ENCODE measurements at regions not wholly inside any gene's neighbourhood (a gene's known extent, or its start where the extent isn't known, plus 50 kb on each side); places are given as distances from the start of the nearest gene placed in this dataset.

- FAIRE-seq (no peak), DNase-seq (ENCODE audit: low spot score) (no peak)
Measured at GRCh38 chr9:29644514-29644913, 2071.2 kb upstream of the C9orf72 start.

- no peak for FAIRE-seq
- no peak for DNase-seq (ENCODE audit: low spot score)
Measured at GRCh38 chr9:29647451-29647850, 2074.2 kb upstream of the C9orf72 start.

DNA sequence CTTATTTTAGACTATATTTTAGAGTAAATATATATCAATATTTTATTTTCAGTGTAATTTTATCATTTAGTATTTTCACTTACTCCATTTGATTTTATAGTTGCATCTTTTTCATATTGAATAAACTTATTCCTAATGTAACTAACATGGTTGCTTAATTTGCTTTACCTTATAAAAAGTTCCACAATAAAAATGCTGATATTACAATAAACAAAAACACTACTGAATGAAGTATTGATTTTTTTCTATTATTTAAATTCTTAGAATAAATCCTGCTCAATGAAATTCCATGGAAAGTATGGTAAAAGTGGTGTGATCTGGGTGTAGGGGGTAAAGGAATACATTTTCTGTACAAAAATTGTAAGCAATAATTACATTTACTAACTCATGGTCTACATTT, 2074.9 kb upstream of the C9orf72 start:
- DNase-seq (ENCODE audit: low spot score) (no peak), FAIRE-seq (no peak)

- FAIRE-seq (no peak), DNase-seq (ENCODE audit: low spot score) (no peak)
Measured at GRCh38 chr9:29648601-29649000, 2075.3 kb upstream of the C9orf72 start.

DNA sequence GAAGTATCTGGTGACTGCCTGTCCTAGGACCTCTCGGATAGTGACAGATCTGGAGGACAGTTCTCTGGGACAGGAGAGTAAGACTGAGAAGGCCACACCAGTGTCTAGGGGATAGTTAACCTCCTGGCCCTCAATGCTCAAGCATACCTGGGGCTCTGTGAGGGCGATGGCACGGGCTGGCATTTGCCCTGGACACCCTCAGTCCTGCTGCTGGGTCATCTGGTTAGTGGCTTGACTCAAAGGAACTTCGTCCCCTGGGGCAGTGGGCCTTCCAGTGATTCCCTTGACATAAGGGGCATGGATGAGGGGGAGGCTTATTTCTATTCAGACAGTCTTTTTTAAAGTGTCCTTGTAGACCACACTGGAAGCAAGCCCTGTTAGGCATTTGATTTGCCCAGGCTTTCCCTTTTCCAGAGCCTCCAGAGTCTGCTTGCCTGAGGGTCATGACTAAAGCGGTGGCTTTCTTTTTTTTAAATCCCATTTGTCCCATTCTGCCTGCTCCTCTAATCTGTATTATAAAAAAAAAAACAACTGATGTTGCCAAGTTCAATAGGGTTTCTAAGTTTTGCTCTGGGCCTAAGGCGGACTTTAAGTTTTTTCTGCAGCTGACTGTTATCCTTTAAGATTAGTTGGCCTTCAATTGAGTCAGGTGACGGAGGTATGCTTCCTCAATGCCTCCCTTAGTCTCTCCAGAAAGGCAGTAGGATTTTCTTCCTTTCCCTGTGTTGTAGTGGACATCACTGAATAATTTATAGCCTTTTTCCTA, 2083.5 kb upstream of the C9orf72 start:
- DNase-seq (ENCODE audit: low spot score) (no peak), FAIRE-seq (no peak)

DNA sequence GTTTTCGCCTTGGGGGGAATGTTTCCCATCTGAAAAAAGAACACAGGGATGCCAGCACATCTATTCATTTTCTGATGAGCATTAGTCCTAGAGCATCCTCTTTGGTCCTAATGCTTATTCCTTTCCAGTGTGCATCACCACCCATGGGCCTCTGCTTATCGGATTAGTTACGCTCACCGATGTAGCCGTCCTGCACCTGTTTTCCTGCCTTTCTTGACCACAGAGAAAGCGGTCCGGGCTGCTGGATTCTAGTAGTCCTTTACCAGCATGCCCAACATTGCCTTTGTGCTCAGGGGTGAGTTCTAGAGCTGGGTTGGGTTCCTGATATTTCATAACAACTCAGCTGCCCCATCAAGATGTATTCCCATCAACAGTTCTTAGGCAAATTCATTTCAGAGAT, 2084.5 kb upstream of the C9orf72 start:
- FAIRE-seq (no peak), DNase-seq (ENCODE audit: low spot score) (no peak)

GRCh38 chr9:29659014-29659413, 2085.7 kb upstream of the C9orf72 start:
- DNase-seq (ENCODE audit: low spot score): no peak
- FAIRE-seq: no peak

DNA sequence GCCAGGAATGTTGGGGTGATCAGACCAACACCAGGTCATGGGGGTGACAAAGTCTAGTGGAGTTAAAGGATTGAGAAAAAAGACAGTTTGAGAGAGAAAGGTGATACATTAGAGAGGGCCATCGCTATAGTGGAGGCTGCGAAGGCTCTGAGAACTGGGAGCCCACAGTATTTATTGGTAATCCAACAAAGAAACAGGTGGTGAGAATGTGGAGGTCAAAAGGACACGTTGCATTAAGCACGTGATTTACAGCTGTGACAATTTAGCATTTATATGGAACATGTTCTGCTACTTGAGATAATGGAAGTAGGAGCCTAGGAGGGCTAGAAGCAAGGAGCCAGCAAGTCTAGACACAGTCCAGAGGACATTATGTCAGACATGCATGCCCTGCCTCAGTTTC, 2086.5 kb upstream of the C9orf72 start:
- no peak for DNase-seq (ENCODE audit: low spot score)
- FAIRE-seq: no peak

GRCh38 chr9:29668732-29669131, 2095.5 kb upstream of the C9orf72 start:
- no peak for DNase-seq (ENCODE audit: low spot score)
- no peak for FAIRE-seq

DNA sequence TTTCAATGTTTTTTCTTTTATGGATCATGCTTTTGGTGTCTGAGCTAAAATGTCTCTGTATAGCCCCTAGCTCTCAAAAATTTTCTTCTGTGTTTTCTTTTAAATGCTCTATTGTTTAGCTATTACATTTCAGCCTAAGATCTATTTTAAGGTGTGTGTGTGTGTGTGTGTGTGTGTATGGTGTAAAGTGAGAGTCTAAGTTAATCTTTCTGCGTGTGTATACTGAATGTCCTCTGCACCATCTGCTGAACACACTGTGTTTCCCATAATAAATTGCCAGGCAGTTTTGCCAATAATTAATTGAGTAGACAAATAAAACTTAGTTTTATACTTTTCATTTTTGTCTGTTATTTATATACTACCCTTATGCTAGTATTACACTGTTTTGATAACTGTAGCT, 2096.3 kb upstream of the C9orf72 start:
- FAIRE-seq (no peak), DNase-seq (ENCODE audit: low spot score) (no peak)

GRCh38 chr9:29685531-29685930, 2112.2 kb upstream of the C9orf72 start:
- DNase-seq (ENCODE audit: low spot score) (no peak), FAIRE-seq (no peak)

DNA sequence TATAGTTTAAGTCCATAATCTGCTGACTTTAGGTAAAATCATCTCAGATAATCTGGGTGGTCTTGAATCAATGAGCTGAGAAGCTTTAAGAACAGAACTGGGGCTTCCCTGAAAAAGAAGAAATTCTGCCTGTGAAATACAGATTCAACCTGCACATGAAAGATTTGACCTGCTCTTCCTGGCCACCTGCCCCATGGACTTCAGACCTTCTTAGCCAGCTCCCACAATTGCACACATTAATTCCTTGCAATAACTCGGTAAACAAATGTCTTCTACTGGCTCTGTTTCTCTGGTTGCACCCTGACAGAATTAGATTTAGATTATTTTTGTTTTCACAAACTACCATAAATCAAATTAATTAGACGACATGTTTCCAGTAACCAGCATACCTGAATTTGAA, 2117.9 kb upstream of the C9orf72 start:
- no peak for DNase-seq (ENCODE audit: low spot score)
- FAIRE-seq: no peak

DNA sequence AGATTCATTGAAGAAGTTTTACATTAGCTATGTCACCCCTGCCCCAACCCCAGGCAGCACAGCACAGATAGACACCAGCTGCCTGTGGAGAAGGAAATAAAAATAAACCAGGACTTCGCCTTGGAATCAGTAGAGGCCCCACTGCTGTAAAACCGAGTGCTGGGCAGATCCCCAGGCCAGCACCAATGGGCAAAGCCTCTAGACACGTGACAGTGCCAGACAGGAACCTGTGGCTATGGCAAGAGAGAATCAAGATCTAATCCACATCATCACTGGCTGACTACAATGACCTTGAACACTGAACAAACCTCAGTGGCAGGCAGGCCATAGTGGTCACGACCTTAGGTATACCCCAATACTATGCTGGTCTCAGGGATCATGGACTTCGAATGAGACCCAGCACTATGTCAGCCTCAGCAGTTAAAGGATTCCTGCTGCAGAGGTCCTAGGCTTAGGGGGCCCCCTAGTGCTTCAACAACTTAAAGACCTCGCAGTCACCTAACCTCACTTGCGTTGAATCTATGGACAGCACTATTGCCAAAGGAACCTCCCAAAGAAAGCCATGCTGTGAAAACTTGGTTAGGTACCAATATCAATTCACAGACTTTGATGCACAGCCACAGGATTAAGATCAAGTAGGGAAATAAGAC, 2118.6 kb upstream of the C9orf72 start:
- FAIRE-seq (peak; percentile 62), DNase-seq (ENCODE audit: low spot score) (peak; percentile 41)

DNA sequence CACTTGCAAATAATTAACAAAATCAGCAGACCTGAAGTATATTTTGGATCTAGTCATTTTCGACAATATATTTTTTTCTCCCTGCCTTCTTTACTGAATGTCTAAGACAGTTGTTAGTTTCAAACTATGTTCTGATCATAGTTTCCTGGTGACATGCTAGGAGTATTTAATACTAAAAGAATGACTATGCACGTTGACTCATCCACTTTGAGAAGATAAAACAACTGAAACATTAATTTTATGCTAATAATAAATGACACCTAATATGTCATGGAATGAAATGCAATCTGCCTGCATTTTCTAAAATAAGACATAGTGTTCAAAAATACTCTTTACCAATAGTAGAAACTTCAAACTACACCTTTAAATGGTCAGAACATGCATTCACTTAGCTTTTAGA, 2123.7 kb upstream of the C9orf72 start:
- no peak for DNase-seq (ENCODE audit: low spot score)
- FAIRE-seq: no peak

GRCh38 chr9:29701559-29701958, 2128.3 kb upstream of the C9orf72 start:
- DNase-seq (ENCODE audit: low spot score): no peak
- FAIRE-seq: no peak

- DNase-seq (ENCODE audit: low spot score): no peak
- FAIRE-seq: no peak
Measured at GRCh38 chr9:29701971-29702370, 2128.7 kb upstream of the C9orf72 start.

- DNase-seq (ENCODE audit: low spot score): no peak
- FAIRE-seq: no peak
Measured at GRCh38 chr9:29714860-29715259, 2141.6 kb upstream of the C9orf72 start.

DNA sequence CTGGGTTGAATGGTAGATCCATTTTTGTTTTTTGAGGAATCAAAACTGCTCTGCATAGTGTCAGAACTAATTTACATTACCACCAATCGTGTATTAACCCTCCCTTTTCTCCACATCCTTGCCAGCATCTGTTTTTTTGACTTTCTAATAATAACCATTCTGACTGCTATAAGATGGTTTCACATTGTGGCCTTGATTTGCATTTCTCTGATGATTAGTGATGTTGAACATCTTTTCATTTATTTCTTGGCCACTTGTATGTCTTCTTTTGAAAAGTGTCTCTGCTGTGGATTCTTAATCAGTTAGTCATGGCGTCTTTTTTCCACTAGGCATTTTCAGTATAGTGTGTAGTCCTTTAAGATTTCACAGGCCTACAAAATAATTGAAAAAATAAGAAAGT, 2144.3 kb upstream of the C9orf72 start:
- FAIRE-seq: no peak

DNA sequence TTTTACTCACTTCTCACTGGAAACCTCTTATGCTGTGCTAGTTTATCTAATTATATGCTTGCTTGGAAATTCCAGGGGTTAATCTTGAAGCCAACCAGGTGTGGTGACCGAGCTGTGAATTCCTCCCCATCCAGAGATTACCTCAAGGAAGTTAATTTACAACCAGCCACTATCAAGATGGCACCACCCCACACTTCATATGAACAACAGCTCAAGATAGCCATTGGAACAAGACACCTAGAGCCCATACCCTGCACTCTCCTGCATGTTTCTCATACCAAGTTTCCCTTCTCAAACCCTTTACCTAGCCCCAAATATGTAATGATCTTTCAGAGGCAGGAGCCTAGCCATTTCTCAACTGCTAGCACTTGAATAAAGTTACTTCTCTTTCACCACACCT, 2156.9 kb upstream of the C9orf72 start:
- FAIRE-seq: no peak
- DNase-seq (ENCODE audit: low spot score): no peak

More for the DNA sequence above, 2144.3 kb upstream of the C9orf72 start:
- DNase-seq (ENCODE audit: low spot score): no peak

DNA sequence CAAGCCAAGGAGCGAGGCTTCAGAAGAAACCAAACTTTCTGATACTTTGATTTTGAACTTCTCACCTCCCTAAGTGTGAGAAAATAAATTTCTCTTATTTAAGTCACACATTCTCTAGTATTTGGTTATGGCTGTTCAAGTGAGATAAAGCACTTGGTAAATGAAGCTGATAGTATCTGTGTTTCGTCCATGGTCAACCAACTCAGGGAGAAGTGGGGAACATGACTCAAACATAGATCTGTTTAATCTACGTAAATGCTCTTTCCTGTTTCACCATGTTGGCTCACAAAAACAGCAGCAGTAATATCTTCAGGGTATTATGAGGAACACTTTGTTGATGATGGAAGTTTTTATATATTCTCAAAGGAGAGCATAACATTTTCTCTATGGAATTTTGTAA, 2167.2 kb upstream of the C9orf72 start:
- FAIRE-seq (no peak), DNase-seq (ENCODE audit: low spot score) (no peak)

DNA sequence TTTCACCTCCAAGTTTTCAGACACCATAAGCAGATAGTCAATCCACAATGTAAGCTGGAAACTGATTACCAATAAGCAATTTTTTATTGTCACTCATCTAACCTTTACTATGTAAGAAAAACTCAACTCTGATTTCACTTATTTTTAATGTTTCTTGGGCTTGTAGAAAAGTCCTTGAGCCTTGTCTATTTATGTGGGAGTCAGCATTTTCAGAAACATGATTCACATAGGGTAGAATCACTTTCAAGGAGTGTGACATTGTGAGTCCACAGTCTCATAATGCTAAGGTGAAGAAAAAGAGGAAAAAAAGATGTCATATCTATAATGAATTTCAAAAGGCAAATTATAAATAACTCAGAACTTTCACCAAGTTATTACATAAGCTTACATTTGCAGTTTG, 2167.9 kb upstream of the C9orf72 start:
- DNase-seq (ENCODE audit: low spot score) (no peak), FAIRE-seq (no peak)

DNA sequence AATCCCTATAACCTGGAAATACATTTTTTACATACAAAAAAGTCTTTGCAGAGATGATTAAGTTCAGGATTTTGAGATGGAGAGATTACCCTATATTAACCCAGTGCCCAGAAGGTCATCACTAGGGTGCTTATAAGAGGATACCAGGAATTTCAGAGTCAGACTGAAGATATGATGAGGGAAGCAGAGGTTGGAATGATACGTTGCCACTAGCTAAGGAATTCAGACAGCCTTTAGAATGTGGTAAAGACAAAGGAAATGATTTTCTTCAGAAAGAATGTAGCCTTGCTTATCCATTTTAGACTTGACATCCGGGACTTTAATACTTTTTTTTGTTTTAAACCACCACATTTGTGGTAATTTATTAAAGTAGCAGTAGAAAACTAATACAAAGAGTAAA, 2176.8 kb upstream of the C9orf72 start:
- peak; percentile 31 for DNase-seq (ENCODE audit: low spot score)
- FAIRE-seq: no peak

DNA sequence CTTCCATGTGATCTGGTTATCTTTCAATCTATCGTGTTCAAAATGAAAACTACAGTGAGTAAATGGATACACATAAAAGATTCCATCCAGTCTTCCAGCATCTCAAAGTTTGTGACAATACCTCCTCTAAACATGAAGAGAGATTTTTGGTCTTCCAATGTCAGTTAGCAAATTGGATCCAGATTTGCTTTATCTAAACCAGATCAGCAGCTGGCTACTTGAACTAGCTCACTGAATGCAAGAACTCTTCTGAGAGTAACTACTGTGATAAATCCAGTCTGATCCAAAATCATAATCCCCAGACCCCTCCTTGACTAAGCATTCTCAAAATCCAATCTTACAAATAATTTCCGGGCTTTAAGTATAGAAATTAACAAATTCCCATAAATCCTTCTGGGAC, 2177.9 kb upstream of the C9orf72 start:
- FAIRE-seq: no peak
- DNase-seq (ENCODE audit: low spot score): no peak

Measured in urothelium cell line (cell line).